ENCODE measurements at regions not wholly inside any gene's neighbourhood (a gene's known extent, or its start where the extent isn't known, plus 50 kb on each side); places are given as distances from the start of the nearest gene placed in this dataset.

DNA sequence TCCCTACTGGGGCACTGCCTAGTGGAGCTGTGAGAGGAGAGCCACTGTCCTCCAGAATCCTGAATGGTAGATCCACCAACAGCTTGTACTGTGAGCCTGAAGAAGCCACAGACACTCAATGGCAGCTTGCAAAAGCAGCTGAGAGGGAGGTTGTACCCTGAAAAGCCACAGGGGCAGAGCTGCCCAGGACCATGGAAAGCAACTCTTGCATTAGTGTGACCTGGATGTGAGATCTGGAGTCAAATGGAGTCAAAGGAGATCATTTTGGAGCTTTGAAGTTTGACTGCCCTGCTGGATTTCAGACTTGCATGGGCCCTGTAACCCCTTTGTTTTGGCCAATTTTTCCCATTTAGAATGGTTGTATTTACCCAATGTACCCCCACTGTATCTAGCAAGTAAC, 871.4 kb upstream of the PRMT6 start:
- Histone ChIP-seq H3K27ac (ENCODE audit: low read depth in 1 of 2, low read length in 2 of 2) (no peak overlapping the region), H3K27me3 (ENCODE audit: control insufficient read depth in 4 of 4, insufficient read depth in 4 of 4, low read length in 3 of 4) (no peaks in the 10 kb centered on the region), H3K4me3 (ENCODE audit: low read depth in 1 of 3, low read length in 3 of 3) (no peak overlapping the region), H3K36me3 (ENCODE audit: control insufficient read depth in 4 of 4, insufficient read depth in 3 of 4, low read depth in 1 of 4, low read length in 3 of 4) (no peaks in the 10 kb centered on the region), H3K4me1 (ENCODE audit: control insufficient read depth in 4 of 4, insufficient read depth in 4 of 4, low read length in 3 of 4) (no peaks in the 10 kb centered on the region), H3K9me3 (ENCODE audit: control insufficient read depth in 4 of 4, low read length in 3 of 4) (peaks cover 0 to 8% (median 2%) of the 10 kb centered on the region in 4 donors), H3K9ac (ENCODE audit: low read depth in 1 of 2, low read length in 2 of 2) (no peak overlapping the region)
- no peak for DNase-seq (ENCODE audit: low spot score)
- no peak for TF ChIP-seq HNF4A (conservative IDR thresholded peaks at IDR 0.05)
- no peak for TF ChIP-seq MAX (IDR thresholded peaks at IDR 0.05)
- TF ChIP-seq HNF4G (IDR thresholded peaks at IDR 0.05) = no peak
- no peak for TF ChIP-seq YY1 (IDR thresholded peaks at IDR 0.05)
- TF ChIP-seq FOXA1 (IDR thresholded peaks at IDR 0.05) = no peak
- TF ChIP-seq REST (IDR thresholded peaks at IDR 0.05) = no peak
- TF ChIP-seq FOXA2 (IDR thresholded peaks at IDR 0.05) = no peak
- TF ChIP-seq, protein P1, sequence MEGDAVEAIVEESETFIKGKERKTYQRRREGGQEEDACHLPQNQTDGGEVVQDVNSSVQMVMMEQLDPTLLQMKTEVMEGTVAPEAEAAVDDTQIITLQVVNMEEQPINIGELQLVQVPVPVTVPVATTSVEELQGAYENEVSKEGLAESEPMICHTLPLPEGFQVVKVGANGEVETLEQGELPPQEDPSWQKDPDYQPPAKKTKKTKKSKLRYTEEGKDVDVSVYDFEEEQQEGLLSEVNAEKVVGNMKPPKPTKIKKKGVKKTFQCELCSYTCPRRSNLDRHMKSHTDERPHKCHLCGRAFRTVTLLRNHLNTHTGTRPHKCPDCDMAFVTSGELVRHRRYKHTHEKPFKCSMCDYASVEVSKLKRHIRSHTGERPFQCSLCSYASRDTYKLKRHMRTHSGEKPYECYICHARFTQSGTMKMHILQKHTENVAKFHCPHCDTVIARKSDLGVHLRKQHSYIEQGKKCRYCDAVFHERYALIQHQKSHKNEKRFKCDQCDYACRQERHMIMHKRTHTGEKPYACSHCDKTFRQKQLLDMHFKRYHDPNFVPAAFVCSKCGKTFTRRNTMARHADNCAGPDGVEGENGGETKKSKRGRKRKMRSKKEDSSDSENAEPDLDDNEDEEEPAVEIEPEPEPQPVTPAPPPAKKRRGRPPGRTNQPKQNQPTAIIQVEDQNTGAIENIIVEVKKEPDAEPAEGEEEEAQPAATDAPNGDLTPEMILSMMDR (IDR thresholded peaks at IDR 0.05; ENCODE audit: low read depth, low read length, missing input control) = no peak
- TF ChIP-seq EGR1 (IDR thresholded peaks at IDR 0.05; ENCODE audit: low read depth in 2 of 2) = no peak
- TF ChIP-seq GABPA (IDR thresholded peaks at IDR 0.05 in 1 of 2, conservative IDR thresholded peaks at IDR 0.05 in 1 of 2) = no peak
- TF ChIP-seq RXRA (IDR thresholded peaks at IDR 0.05) = no peak

DNA sequence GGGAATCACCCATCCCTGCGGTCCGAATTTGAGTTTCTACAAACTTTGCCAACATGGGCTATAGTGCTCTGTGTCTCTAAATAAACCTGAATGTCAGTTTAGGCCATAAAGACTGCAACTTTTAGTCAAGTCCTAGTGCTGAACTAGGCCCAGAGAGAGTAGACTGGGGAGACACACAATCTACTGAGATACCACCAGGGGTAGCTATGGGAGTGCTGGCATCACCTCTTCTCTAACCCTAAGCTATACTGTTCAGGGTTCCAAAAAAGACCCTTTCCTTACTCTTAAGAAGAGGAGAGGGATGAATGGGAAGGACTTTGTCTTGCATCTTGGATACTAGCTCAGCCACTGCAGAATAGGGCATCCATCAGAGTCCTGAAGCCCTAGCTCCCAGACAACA, 866.7 kb upstream of the PRMT6 start:
- Histone ChIP-seq H3K27me3 (ENCODE audit: control insufficient read depth in 4 of 4, insufficient read depth in 4 of 4, low read length in 3 of 4) (no peaks in the 10 kb centered on the region), H3K9ac (ENCODE audit: low read depth in 1 of 2, low read length in 2 of 2) (no peak overlapping the region), H3K27ac (ENCODE audit: low read depth in 1 of 2, low read length in 2 of 2) (no peak overlapping the region), H3K9me3 (ENCODE audit: control insufficient read depth in 4 of 4, low read length in 3 of 4) (peaks cover 0 to 3% (median under 1%) of the 10 kb centered on the region in 4 donors), H3K4me1 (ENCODE audit: control insufficient read depth in 4 of 4, insufficient read depth in 4 of 4, low read length in 3 of 4) (no peaks in the 10 kb centered on the region), H3K4me3 (ENCODE audit: low read depth in 1 of 3, low read length in 3 of 3) (no peak overlapping the region), H3K36me3 (ENCODE audit: control insufficient read depth in 4 of 4, insufficient read depth in 3 of 4, low read depth in 1 of 4, low read length in 3 of 4) (no peaks in the 10 kb centered on the region)
- WGBS = 80% methylated on average over 2 of the region's 2 CpGs
- DNase-seq (ENCODE audit: low spot score) = no peak
- TF ChIP-seq NR2F2 (IDR thresholded peaks at IDR 0.05) = no peak
- TF ChIP-seq RAD21 (IDR thresholded peaks at IDR 0.05) = no peak
- no peak for TF ChIP-seq REST (IDR thresholded peaks at IDR 0.05)
- TF ChIP-seq, protein P1 (IDR thresholded peaks at IDR 0.05; ENCODE audit: low read depth, low read length, missing input control) = no peak
- TF ChIP-seq FOXA2 (IDR thresholded peaks at IDR 0.05) = no peak
- TF ChIP-seq TAF1 (conservative IDR thresholded peaks at IDR 0.05) = no peak
- TF ChIP-seq, protein P2, sequence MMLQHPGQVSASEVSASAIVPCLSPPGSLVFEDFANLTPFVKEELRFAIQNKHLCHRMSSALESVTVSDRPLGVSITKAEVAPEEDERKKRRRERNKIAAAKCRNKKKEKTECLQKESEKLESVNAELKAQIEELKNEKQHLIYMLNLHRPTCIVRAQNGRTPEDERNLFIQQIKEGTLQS (IDR thresholded peaks at IDR 0.05) = no peak
- no peak for TF ChIP-seq FOXA1 (IDR thresholded peaks at IDR 0.05)
- TF ChIP-seq, protein P3, sequence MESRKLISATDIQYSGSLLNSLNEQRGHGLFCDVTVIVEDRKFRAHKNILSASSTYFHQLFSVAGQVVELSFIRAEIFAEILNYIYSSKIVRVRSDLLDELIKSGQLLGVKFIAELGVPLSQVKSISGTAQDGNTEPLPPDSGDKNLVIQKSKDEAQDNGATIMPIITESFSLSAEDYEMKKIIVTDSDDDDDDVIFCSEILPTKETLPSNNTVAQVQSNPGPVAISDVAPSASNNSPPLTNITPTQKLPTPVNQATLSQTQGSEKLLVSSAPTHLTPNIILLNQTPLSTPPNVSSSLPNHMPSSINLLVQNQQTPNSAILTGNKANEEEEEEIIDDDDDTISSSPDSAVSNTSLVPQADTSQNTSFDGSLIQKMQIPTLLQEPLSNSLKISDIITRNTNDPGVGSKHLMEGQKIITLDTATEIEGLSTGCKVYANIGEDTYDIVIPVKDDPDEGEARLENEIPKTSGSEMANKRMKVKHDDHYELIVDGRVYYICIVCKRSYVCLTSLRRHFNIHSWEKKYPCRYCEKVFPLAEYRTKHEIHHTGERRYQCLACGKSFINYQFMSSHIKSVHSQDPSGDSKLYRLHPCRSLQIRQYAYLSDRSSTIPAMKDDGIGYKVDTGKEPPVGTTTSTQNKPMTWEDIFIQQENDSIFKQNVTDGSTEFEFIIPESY (IDR thresholded peaks at IDR 0.05) = no peak
- TF ChIP-seq EGR1 (IDR thresholded peaks at IDR 0.05; ENCODE audit: low read depth in 2 of 2) = no peak
- TF ChIP-seq SP1 (IDR thresholded peaks at IDR 0.05) = no peak
- TF ChIP-seq RXRA (IDR thresholded peaks at IDR 0.05) = no peak
- no peak for TF ChIP-seq GABPA (IDR thresholded peaks at IDR 0.05 in 1 of 2, conservative IDR thresholded peaks at IDR 0.05 in 1 of 2)
- TF ChIP-seq YY1 (IDR thresholded peaks at IDR 0.05) = no peak
- no peak for TF ChIP-seq MAX (IDR thresholded peaks at IDR 0.05)
- no peak for TF ChIP-seq JUND (IDR thresholded peaks at IDR 0.05)
- TF ChIP-seq HNF4G (IDR thresholded peaks at IDR 0.05) = no peak

Data from liver (tissue), 8 donors.